ENCODE measurements at regions not wholly inside any gene's neighbourhood (a gene's known extent, or its start where the extent isn't known, plus 50 kb on each side); places are given as distances from the start of the nearest gene placed in this dataset.

DNA sequence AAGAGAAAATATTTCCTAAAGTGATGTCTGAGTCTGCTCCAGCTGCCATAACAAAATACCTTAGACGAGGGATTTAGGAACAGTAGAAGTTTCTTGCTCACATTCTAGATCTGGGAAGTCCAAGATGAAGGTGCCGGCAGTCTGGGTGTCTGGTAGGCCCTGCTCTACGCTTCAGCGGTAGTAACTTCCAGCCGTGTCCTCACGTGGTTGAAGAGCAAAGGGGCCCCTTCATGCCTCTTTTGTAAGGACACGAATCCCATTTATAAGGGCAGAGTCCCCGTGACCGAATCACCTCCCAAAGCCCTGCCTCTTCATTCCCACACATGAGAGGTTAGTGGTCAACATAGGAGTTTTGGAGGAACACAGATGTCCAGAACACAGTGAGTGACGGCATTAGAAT, 52.2 kb upstream of the INPP5A start:
- TF ChIP-seq POLR2A (IDR thresholded peaks at IDR 0.05) (no peak), POLR2AphosphoS5 (IDR thresholded peaks at IDR 0.05) (no peak)
- TF ChIP-seq, protein P1, sequence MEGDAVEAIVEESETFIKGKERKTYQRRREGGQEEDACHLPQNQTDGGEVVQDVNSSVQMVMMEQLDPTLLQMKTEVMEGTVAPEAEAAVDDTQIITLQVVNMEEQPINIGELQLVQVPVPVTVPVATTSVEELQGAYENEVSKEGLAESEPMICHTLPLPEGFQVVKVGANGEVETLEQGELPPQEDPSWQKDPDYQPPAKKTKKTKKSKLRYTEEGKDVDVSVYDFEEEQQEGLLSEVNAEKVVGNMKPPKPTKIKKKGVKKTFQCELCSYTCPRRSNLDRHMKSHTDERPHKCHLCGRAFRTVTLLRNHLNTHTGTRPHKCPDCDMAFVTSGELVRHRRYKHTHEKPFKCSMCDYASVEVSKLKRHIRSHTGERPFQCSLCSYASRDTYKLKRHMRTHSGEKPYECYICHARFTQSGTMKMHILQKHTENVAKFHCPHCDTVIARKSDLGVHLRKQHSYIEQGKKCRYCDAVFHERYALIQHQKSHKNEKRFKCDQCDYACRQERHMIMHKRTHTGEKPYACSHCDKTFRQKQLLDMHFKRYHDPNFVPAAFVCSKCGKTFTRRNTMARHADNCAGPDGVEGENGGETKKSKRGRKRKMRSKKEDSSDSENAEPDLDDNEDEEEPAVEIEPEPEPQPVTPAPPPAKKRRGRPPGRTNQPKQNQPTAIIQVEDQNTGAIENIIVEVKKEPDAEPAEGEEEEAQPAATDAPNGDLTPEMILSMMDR (IDR thresholded peaks at IDR 0.05), result no peak
